Pons (tissue), 1 donor: ENCODE measurements at regions not wholly inside any gene's neighbourhood (a gene's known extent, or its start where the extent isn't known, plus 50 kb on each side); places are given as distances from the start of the nearest gene placed in this dataset.

ENCODE experiments used
- DNase-seq: peaks from one replicate; pipeline ENCODE4 v3.0.0-alpha.2; 2016; ENCODE audit warnings: low spot score

DNA sequence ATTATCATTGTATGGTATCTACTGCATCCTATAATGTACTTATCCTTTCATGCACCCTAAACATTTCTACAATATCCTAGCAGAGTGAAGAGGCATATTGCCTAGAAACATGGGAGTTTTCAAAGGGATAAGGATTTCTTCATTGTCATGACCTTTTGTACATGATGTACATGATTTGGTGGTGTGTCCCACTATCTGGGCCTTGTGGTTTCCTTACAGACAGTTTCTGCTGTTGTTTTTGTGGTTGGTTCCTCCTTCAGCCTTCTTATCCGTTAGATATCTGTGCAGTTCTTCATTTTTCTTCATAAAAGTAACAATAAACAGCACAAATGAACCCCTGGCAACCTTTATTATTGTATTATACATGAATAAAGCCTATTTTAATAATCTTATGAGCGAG, 70.4 kb upstream of the BACH1 start:
- DNase-seq: no peak

DNA sequence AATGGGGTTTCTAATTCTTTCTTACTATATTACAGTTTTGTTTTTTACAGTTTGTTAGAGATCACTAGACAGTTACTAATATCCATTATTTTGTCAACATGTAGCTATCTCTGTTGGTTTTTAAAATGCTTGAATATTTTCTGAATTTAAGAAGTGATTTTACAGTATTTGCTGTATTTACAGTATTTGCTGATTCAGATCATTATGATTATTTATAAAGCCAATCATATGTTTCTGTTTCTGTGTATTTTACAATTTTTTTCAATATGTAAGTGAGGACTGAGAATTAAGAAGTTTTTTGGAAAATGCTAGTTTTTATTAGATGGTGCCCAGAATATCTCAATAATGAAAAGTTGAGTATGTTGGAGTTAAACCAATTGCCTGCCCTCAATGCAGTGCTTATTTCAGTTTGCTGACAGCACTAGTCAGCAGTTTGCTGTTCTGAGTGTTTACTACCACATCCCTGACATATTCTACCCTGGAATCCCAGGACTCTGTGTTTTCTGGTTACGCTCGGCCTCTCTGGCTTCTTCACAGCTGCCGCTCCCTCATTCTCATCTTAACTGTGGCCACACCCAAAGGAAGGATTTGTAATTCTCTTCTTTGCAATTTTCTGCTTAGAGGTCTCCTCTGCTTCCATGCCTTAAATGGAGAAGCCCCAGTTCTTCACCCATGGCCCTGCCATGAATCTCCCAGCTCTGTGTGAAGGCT, 68.0 kb upstream of the BACH1 start:
- no peak for DNase-seq

DNA sequence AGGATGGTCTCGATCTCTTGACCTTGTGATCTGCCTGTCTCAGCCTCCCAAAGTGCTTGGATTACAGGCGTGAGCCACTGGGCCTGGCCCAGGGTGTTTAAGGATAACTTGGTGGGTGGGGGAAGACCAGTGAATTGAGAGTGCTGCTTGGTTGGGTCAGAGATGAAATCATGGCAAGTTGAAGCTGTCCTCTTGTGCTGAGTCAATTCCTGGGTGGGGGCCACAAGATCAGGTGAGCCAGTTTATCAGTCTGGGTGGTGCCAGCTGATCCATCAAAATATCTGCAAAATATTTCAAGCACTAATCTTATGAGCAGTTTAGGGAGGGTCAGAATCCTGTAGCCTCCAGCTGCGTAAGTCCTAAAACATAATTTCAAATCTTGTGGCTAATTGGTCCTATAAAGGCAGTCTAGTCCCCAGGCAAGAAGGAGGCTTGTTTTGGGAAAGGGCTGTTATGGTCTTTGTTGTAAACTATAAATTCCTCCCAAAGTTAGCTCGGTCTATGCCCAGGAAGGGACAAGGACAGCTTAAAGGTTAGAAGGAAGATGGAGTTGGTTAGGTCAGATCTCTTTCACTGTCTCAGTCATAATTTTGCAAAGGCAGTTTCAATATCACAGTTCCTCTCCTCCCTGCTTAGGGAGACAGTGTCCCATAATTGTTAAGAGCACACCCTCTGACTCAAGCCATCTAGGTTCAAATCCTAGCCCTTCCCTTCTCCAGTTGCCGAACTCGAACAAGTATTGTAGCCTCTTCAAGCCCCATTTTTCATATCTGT, 66.8 kb upstream of the BACH1 start:
- no peak for DNase-seq

DNA sequence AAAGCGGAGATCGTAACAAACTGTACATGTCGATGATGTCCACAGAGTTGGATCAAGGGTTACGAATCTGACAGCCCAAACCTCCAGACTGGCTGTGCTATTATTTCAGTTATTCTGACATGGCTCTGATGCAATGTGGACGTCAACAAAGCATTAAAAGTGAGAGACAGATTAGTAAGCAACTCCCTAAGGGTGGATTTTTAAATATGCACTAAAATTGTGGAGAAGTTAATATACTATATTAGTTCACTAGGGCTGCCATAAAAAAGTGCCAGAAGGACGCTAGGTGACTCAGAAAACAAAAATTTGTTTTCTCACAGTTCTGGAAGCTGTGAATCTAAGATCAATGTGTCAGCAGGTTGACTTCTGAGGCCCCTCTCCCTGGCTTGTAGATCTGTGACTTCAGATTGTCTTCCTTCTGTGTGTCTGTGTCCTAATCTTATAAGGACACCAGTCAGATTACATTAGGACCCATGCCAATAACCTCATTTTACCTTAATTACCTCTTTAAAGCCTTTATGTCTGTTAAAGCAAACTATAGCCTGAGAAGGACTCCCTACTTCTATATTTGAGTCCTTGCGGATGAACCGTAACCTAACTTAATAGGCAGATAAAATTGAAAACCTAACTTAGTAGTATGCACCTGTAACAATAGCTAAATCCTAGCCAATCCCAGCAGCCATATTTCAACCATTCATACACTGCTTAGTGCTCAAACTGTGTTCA, 66.0 kb upstream of the BACH1 start:
- DNase-seq: no peak

DNA sequence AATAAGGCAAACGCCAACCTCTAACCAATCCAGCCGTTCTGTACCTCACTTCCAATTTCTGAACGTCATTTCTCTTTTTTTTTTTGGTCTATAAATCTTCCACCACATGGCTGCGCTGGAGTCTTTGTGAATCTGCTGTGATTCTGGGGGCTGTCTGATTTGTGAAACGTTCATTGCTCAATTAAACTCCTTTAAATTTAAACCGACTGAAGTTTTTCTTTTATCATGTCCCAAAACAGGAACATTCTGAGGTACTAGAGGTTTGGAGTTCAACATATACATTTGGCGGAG, 65.5 kb upstream of the BACH1 start:
- peak; percentile 37 for DNase-seq

DNA sequence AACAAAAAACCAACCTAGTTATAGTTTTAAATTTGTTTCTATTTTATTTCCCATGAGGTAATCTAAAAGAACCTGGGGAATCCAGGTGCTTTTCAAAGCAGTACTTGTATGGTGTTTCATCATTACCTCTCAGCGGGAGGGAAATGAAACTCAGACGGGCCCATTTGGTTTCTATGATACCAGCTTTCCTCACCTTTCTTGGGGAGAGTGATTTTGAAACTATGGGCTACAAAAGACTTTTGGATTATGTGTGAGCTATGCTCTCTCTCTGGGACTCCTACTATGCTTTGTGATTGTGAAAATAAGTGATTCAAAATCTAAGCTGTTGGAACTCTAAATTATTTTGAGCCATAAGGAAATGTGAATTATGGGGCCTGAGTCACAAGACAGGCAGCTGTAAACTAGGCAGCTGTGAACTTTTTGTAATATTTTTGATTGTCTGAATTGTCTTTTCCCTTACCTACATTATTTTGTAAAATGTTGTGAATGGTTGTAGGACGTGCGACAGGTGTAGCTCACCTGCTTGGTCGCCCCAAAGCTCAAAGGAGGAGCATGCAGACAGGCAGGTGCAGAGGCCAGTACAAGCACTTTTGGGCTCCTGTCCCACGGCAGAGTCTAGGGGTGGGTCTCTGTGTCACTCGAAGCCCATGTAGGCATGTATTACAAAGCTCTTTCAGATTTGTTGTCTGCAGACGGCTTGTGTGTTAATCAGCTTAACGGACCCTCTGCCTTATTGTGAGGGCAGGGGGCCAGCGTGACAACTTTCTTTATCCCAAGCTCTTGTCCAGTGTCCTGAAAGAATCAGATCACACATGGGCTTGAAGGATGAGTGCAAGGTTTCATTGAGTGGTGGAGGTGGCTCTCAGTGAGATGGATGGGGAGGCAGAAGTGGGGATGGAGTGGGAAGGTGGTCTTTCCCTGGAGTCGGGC, 64.8 kb upstream of the BACH1 start:
- no peak for DNase-seq

DNA sequence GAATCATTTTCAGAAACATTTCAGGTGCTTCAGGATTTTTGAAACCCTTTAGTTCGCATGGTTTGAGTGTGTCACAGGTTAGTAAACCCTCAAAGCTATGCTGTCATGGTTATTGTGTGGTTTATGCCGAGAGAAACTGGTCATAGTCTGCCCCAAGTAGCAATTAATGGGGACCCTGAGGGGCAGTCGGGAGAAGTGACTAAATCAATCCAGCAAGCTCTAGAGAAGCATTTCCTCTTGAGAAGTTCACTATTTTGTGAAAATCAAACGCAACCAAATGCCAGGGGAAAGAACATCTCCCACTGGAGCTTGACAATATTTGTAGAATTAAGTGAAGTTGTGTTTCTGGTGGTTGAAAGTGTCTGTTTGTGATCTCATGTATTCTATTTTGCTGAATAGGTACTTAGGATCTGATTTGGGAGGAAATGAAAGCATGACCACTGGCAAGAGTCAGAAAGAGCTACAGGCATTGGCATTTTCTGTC, 63.0 kb upstream of the BACH1 start:
- DNase-seq: peak; percentile 57

DNA sequence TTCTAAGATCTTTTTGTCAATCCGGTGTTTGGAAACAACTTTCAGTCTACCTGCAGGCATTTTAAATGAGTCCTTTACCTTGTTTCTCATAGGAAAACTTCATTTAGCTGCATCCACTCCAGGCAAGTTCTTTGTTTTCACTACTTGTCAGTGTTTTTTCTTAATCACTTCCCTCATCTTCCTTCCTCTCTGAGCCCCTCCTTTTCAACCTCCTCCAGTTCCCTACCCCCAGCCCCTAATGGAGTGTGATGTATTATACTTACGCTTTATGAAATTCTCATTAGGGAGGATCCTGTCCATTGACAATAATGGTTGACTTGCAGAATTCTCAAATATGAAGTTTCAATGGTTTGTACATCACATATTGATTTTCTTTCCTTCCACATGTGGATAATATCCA, 62.5 kb upstream of the BACH1 start:
- no peak for DNase-seq

DNA sequence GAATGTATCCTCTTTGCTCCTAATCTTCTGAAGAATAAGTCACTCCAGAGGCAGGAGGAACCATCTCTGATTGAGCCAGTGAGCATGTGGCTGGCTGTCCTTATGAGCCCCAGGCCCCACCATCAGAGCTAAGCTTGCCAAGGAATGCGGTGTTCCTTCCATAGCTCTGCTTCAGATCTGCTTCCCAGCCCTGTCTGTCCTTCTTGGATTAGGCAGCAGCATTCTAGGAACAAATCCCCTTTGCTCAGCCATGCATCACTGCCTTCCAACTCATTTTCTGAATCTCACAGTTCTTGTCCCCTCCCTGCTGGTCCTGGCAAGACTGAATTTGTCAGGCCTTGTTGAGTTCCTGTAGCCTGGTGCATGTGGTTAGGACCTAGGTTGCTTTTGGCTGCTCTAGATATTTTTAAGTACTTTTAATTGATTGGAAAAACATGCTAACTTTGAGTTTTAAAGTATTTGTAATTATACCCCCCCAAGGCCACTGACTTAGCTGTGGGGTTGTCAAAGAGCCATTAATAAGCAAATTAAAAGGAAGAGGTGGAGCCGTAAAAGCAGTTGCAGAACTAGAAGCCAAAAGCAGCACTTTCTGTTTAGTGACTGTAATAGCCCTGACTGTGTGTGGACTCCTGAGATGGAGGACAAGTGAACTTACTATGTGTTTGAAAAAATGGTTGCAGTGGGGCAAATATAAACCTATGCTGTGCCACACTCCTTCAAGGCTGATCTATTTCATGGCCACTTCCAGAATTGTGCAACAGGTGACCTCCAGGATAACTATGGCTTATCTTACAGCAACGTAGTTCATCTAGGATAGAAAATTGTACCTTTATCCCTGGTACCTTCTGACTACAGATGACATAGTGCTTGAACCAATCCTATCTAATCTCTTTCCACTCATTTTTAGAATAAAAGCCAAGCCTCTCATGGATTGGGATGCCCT, 61.3 kb upstream of the BACH1 start:
- peak; percentile 24 for DNase-seq

DNA sequence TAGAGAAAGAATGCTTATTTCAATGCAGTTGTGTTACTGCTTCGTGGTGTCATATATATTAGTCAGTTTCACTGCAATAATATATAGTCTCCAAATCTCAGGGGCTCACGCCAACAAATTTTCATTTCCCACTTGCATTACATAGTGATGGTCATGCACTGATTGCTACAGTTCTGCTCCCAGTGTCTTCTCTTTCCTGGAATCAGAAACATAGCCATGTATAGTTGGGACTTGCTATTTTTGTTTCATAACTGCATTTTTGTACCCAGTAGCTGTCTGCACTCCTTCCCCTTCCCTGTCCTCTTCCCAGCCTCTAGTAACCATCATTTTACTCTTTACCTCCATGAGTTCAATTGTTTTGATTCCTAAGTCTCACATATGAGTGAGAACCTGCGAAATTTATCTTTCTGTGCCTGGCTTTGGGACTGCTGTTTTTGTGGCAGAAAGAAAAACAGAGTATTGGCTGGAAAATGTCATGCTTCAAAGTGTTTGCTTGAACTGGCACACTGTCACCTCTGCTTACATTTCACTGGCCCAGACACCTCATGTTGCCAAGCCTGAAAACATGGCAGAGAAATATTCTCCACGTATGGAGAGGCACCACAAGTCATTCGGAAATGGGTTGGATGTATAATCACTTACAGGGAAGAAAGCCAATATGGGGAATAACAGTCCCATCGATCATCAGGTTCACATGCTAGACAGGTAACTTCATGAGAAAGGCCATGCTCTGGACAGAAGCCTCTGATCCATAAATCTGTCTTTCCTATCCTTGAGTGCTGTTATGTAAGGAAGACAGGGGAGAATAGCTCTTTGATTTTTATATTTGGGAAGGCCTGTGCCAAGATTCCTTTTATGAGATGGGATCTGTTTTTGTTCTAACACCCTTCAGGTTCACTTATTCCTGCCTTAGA, 60.4 kb upstream of the BACH1 start:
- DNase-seq: peak; percentile 20

DNA sequence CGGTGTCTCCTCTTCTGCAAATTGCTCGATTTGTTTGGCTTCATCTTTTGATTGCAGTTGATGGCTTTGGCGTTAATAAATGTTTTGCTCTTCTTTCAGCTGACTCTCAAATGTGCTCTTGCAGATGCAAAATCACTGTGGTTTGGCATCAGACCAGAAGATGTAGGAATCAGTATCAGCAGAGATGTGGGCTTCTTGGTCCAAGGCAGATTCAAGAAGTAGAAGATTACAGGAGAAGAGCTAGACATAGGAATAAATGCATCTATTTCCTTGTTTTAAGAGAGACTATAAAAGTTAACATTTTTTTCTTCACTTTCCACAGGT, 59.8 kb upstream of the BACH1 start:
- DNase-seq: peak; percentile 57

DNA sequence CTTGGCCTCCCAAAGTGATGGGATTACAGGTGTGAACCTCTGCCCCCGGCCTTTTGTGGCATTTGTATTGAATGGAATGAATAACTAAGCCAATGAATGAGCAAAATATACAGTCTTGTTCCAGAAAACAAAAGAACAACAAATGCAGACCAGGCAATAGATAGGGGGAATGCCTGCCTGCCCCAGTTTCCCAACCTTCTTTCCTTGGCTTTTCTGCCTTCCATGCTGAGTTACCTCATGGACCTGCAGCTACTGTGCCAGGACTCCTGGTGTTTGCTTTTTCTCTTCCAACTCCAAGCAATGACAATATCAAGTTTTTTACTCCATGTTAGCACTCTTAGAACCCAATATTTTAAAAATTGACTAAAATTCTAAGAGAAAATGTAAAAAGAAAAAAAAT, 58.6 kb upstream of the BACH1 start:
- DNase-seq: no peak

DNA sequence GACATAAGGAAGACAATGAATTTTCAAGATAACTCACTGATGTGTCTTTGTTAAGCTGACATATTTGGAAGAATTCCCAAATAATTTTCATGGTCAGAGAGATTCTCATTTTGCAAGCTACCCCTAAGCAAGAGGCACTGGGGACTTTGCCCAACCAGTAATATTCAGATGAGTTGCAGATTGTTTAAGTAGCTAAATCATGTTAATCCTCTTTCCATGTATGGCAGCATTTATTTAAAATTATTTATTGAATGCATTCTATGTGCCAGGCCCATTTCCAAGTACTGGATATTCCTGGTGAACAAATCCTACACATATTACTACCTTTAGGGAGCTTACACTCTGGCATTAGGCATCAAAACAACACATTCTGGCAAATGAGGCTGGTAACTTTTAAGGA, 56.5 kb upstream of the BACH1 start:
- DNase-seq: no peak

DNA sequence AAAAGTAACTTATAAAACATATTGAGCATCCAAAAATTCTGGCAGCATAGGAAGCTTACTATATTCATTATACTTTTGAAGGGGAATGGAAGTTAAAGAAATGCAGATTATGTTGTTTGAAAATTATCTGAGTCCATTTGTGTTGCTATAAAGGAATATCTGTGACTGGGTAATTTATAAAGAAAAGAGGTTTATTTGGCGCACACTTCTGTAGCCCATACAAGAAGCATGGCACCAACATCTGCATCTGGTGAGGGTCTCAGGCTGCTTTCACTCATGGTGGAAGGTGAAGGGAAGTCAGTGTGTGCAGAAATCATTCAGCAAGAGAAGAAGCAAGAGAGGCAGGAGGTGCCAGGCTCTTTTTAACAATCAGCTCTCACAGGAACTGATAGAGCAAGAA, 55.5 kb upstream of the BACH1 start:
- no peak for DNase-seq

DNA sequence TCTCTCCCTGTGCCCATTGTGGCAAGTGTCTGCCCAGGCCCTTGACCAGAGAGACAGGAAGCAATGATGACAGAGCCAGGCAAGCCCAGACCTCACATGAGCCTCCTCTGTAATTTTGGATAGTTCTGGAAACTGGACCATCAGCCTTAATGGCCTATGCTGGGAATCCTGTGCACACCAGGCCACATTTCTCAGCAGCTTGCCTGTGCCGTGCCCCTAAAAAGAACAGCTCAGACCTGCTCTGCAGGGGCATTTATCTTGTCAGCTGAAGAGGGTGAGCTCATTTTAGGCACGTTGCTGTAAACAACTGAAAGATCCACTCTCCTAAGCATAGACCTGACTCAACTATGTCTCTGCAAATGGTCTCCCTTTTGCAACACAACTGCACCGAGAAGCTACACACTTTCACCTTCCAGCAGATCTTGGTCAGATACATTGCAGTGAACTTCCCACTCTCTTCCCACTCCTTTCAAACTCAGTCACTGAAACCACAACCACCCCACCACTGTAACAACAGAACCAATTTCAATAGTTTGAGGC, 53.5 kb upstream of the BACH1 start:
- peak; percentile 14 for DNase-seq

DNA sequence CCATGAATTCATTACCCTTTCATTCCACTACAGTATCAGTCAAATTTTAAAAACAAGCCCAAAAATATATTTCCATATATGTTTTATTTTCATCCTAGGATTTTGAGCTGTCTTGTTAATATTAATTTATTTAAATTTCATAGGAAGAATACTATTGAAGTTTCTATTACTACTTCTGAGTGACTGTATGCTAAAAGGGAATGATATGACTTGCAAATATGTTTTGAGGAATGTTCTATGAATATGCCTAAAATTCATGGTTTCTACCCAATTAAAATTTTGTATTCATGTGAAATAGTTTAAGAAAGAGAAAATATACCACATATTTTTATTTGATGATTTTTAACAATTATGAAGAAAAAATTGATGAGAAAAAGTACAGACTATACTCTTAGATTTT, 52.9 kb upstream of the BACH1 start:
- no peak for DNase-seq

DNA sequence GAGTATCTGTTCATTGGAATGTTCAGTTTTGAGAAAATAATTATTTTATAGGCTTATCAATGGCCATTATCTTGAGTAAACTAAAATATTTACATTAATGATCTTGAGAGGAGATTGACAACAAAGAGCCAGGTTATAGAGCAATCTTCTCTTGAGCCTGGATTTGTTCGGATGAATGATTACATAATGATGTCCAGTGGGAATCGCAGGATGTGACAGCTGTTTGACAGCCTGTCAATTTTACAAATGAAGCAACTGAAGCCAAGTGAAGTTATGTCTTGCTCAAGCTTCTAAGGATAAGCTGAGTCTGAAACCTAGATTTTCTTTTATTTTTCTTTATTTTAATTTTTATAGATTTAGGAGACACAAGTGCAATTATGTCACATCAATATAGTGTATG, 52.1 kb upstream of the BACH1 start:
- no peak for DNase-seq

DNA sequence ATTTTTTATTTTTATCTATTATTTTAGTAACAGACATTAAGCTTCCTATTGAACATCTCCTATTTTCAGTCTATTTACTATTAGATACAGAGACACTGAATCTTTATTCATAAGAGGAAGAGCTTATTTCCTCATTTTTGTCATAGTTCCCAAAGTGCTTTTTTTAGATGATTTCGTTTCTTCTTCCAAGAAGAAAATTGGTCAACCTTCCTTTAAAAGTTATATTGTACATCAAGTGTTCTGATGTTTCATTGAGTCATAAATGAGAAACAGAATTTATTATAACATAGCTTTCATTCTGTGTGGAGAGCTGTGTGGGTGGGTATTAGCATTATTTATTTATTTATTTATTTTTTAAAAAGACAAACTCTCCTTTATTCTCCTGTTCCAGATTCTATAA, 50.6 kb upstream of the BACH1 start:
- DNase-seq: peak; percentile 66
